Small intestine (tissue), 7 donors: ENCODE measurements at regions not wholly inside any gene's neighbourhood (a gene's known extent, or its start where the extent isn't known, plus 50 kb on each side); places are given as distances from the start of the nearest gene placed in this dataset.

Experiments
- DNase-seq, 2 donors: peaks; one replicate each; pipeline versions ENCODE4 v3.0.0 to v3.0.0-alpha.2; 2013
- FAIRE-seq: peaks from 2 replicates; lab custom pipeline; 2012; peaks lifted over from hg19 to GRCh38; lab: Jason Lieb, UNC
- H3K27ac ChIP-seq, 3 donors: one replicate each; pipeline ENCODE4 v1.5.1; 2013; ENCODE audit warnings: low read length in 2 of 3, mild to moderate bottlenecking in 2 of 3, control low read depth in 1 of 3, inconsistent platforms in 1 of 3, low read depth in 1 of 3, moderate library complexity in 1 of 3
- H3K27me3 ChIP-seq, 3 donors: one replicate each; pipeline ENCODE4 v1.6.1; 2013; ENCODE audit warnings: low read length in 3 of 3, inconsistent platforms in 1 of 3; ENCODE audit not compliant: control insufficient read depth in 3 of 3, insufficient read depth in 3 of 3
- H3K36me3 ChIP-seq, 3 donors: one replicate each; pipeline ENCODE4 v1.6.1; 2013; ENCODE audit warnings: low read length in 3 of 3, inconsistent platforms in 1 of 3, low read depth in 1 of 3, mild to moderate bottlenecking in 1 of 3, moderate library complexity in 1 of 3; ENCODE audit not compliant: control insufficient read depth in 3 of 3, insufficient read depth in 2 of 3
- H3K4me1 ChIP-seq, 3 donors: one replicate each; pipeline ENCODE4 v1.6.1; 2013; ENCODE audit warnings: low read length in 2 of 3, inconsistent platforms in 1 of 3, low read depth in 1 of 3, mild to moderate bottlenecking in 1 of 3, moderate library complexity in 1 of 3; ENCODE audit not compliant: control insufficient read depth in 3 of 3, insufficient read depth in 2 of 3
- H3K4me3 ChIP-seq, 3 donors: one replicate each; pipeline ENCODE4 v1.5.1; 2013; ENCODE audit warnings: low read length in 3 of 3, control low read depth in 1 of 3, inconsistent platforms in 1 of 3, low read depth in 1 of 3, mild to moderate bottlenecking in 1 of 3, moderate library complexity in 1 of 3
- H3K9me3 ChIP-seq, 2 donors: one replicate each; pipeline ENCODE4 v1.6.1; 2013; ENCODE audit warnings: low read depth in 1 of 2, low read length in 1 of 2; ENCODE audit not compliant: control insufficient read depth in 2 of 2, insufficient read depth in 1 of 2
- WGBS, 3 donors: extraction: QIAGEN DNeasy Blood & Tissue Kit; methylation state at CpG; one replicate each; pipeline ENCODE4 v1.1.7; 2013; 5-methylcytosine and 5-hydroxymethylcytosine counted together
- donor health status: healthy with polysubstance abuse.
- donor health status: control.
- donor health status: control.
- donor health status: Bipolar disorder and iron deficiency.
- donor health status: healthy.

- H3K27ac ChIP-seq, result peak overlapping the region in 1 of 3 donors; percentile 1
- H3K4me3 ChIP-seq, result no peak overlapping the region
- 73 to 86% (median 80%) methylated on average over 2 of the region's 2 CpGs for WGBS, 3 donors
- H3K9me3 ChIP-seq, result no peaks in the 10 kb centered on the region
- peaks cover 0 to 6% (median 0%) of the 10 kb centered on the region in 3 donors for H3K4me1 ChIP-seq
- H3K36me3 ChIP-seq, result no peaks in the 10 kb centered on the region
- DNase-seq (no peak), FAIRE-seq (no peak)
- no peaks in the 10 kb centered on the region for H3K27me3 ChIP-seq
Observed at GRCh38 chr14:71597287-71597920, 334.8 kb upstream of the RGS6 start.

GRCh38 chr14:71597955-71598660 lies 334.1 kb upstream of the RGS6 start:
- FAIRE-seq, result no peak

GRCh38 chr14:71600309-71600708 lies 331.9 kb upstream of the RGS6 start:
- Histone ChIP-seq H3K4me3 (no peak overlapping the region), H3K27me3 (no peaks in the 10 kb centered on the region)

More at GRCh38 chr14:71597955-71598660, 334.1 kb upstream of the RGS6 start:
- Histone ChIP-seq H3K4me1 (peaks cover 0 to 6% (median 0%) of the 10 kb centered on the region in 3 donors), H3K36me3 (no peaks in the 10 kb centered on the region), H3K27me3 (no peaks in the 10 kb centered on the region), H3K9me3 (no peaks in the 10 kb centered on the region), H3K27ac (peak overlapping the region in 1 of 3 donors; percentile 1), H3K4me3 (no peak overlapping the region)
- DNase-seq, result peak in 1 of 2 donors; percentile 17
- 78 to 91% (median 79%) methylated on average over 4 of the region's 4 CpGs for WGBS, 3 donors

GRCh38 chr14:71602524-71602923 lies 329.7 kb upstream of the RGS6 start:
- DNase-seq (no peak), FAIRE-seq (no peak)
- no peak overlapping the region for H3K27ac ChIP-seq
- peaks cover 0 to 2% (median 0%) of the 10 kb centered on the region in 3 donors for H3K4me1 ChIP-seq
- no peaks in the 10 kb centered on the region for H3K27me3 ChIP-seq
- 95 to 99% (median 96%) methylated on average over 5 of the region's 5 CpGs for WGBS, 3 donors
- peaks cover 0 to 14% of the 10 kb centered on the region in 2 donors for H3K9me3 ChIP-seq
- peaks cover 0 to 7% (median 0%) of the 10 kb centered on the region in 3 donors for H3K36me3 ChIP-seq
- H3K4me3 ChIP-seq, result no peak overlapping the region

More at GRCh38 chr14:71600309-71600708, 331.9 kb upstream of the RGS6 start:
- no peak overlapping the region for H3K27ac ChIP-seq
- no peak for DNase-seq
- H3K4me1 ChIP-seq, result no peaks in the 10 kb centered on the region
- WGBS, 3 donors, result 98 to 99% (median 99%) methylated on average over 2 of the region's 2 CpGs
- no peak for FAIRE-seq
- peaks cover 0 to 6% of the 10 kb centered on the region in 2 donors for H3K9me3 ChIP-seq
- peaks cover 0 to 3% (median 0%) of the 10 kb centered on the region in 3 donors for H3K36me3 ChIP-seq

- no peak overlapping the region for H3K4me3 ChIP-seq
- H3K9me3 ChIP-seq, result peaks cover 0 to 14% of the 10 kb centered on the region in 2 donors
- DNase-seq (no peak), FAIRE-seq (no peak)
- peaks cover 0 to 7% (median 0%) of the 10 kb centered on the region in 3 donors for H3K36me3 ChIP-seq
- H3K4me1 ChIP-seq, result peaks cover 0 to 2% (median 0%) of the 10 kb centered on the region in 3 donors
- no peaks in the 10 kb centered on the region for H3K27me3 ChIP-seq
- H3K27ac ChIP-seq, result no peak overlapping the region
Observed at GRCh38 chr14:71604231-71604630, 328.0 kb upstream of the RGS6 start.

- peaks cover 0 to 2% (median 0%) of the 10 kb centered on the region in 3 donors for H3K4me1 ChIP-seq
- no peaks in the 10 kb centered on the region for H3K27me3 ChIP-seq
- no peak for FAIRE-seq
- H3K27ac ChIP-seq, result no peak overlapping the region
- H3K4me3 ChIP-seq, result no peak overlapping the region
- peaks cover 0 to 14% of the 10 kb centered on the region in 2 donors for H3K9me3 ChIP-seq
- no peak for DNase-seq
- peaks cover 0 to 7% (median 0%) of the 10 kb centered on the region in 3 donors for H3K36me3 ChIP-seq
- WGBS, 3 donors, result 90 to 95% (median 90%) methylated on average over 5 of the region's 5 CpGs
Observed at GRCh38 chr14:71606064-71606463, 326.2 kb upstream of the RGS6 start.

GRCh38 chr14:71606575-71606974 lies 325.7 kb upstream of the RGS6 start:
- Histone ChIP-seq H3K4me1 (peaks cover 0 to 2% (median 0%) of the 10 kb centered on the region in 3 donors), H3K27ac (no peak overlapping the region), H3K4me3 (no peak overlapping the region), H3K36me3 (peaks cover 0 to 7% (median 0%) of the 10 kb centered on the region in 3 donors), H3K27me3 (no peaks in the 10 kb centered on the region), H3K9me3 (peaks cover 0 to 14% of the 10 kb centered on the region in 2 donors)
- DNase-seq (no peak), FAIRE-seq (no peak)
- WGBS, 3 donors, result 79 to 91% (median 88%) methylated on average over 5 of the region's 5 CpGs

GRCh38 chr14:71607056-71607455 lies 325.2 kb upstream of the RGS6 start:
- H3K4me3 ChIP-seq, result no peak overlapping the region
- WGBS, 3 donors, result 68 to 77% (median 74%) methylated on average over 3 of the region's 3 CpGs
- peaks cover 0 to 7% (median 0%) of the 10 kb centered on the region in 3 donors for H3K36me3 ChIP-seq
- no peak for FAIRE-seq
- no peaks in the 10 kb centered on the region for H3K27me3 ChIP-seq
- peaks cover 0 to 2% (median 0%) of the 10 kb centered on the region in 3 donors for H3K4me1 ChIP-seq
- no peak for DNase-seq
- peaks cover 0 to 14% of the 10 kb centered on the region in 2 donors for H3K9me3 ChIP-seq
- no peak overlapping the region for H3K27ac ChIP-seq
